Calu3 (cell line): ENCODE measurements at regions not wholly inside any gene's neighbourhood (a gene's known extent, or its start where the extent isn't known, plus 50 kb on each side); places are given as distances from the start of the nearest gene placed in this dataset.

Experiments
- BruUV-seq: library from RNA; stranded (reverse); fragments of 400-500 nt; replicated peaks from 2 replicates; lab custom pipeline; 2021; lab: Mats Ljungman, UMichigan
- CTCF ChIA-PET: fragments of 300-600 bp; sonication (Branson Sonifier 250); formaldehyde crosslinking; loops from one replicate; lab custom pipeline; 2022; ENCODE audit warnings: antibody characterized with exemption; lab: Charles Lee
- DNase-seq: peaks from one replicate; pipeline ENCODE4 v3.0.0; 2022
- H3K27ac Mint-ChIP-seq: one replicate; pipeline ENCODE4 v1.8.0; 2022; ENCODE audit warnings: mixed read lengths; ENCODE audit not compliant: unreplicated experiment
- H3K27me3 Mint-ChIP-seq: one replicate; pipeline ENCODE4 v1.8.0; 2022; ENCODE audit warnings: mixed read lengths; ENCODE audit not compliant: unreplicated experiment
- H3K36me3 Mint-ChIP-seq: one replicate; pipeline ENCODE4 v1.8.0; 2022; ENCODE audit warnings: mild to moderate bottlenecking, moderate library complexity, mixed read lengths; ENCODE audit not compliant: insufficient read depth, unreplicated experiment
- H3K4me1 Mint-ChIP-seq: one replicate; pipeline ENCODE4 v1.8.0; 2022; ENCODE audit warnings: mild to moderate bottlenecking, low read depth, mixed read lengths; ENCODE audit not compliant: unreplicated experiment
- H3K4me3 Mint-ChIP-seq: one replicate; pipeline ENCODE4 v1.8.0; 2022; ENCODE audit warnings: mild to moderate bottlenecking, low read depth, moderate library complexity, mixed read lengths; ENCODE audit not compliant: unreplicated experiment
- H3K9me3 Mint-ChIP-seq: one replicate; pipeline ENCODE4 v1.8.0; 2022; ENCODE audit warnings: low read depth, mixed read lengths; ENCODE audit not compliant: unreplicated experiment
- intact Hi-C: fragments of 100-400 bp; cut with micrococcal nuclease; formaldehyde crosslinking; loops from one replicate; pipeline ENCODE4 v1.10.0; 2022; ENCODE audit not compliant: unreplicated experiment
- TF ChIP-seq, protein P1 (sequence below): fragments of 200-600 bp; IDR thresholded peaks from one replicate; pipeline ENCODE4 v1.8.0; 2022; ENCODE audit warnings: antibody characterized with exemption; ENCODE audit not compliant: unreplicated experiment

DNA sequence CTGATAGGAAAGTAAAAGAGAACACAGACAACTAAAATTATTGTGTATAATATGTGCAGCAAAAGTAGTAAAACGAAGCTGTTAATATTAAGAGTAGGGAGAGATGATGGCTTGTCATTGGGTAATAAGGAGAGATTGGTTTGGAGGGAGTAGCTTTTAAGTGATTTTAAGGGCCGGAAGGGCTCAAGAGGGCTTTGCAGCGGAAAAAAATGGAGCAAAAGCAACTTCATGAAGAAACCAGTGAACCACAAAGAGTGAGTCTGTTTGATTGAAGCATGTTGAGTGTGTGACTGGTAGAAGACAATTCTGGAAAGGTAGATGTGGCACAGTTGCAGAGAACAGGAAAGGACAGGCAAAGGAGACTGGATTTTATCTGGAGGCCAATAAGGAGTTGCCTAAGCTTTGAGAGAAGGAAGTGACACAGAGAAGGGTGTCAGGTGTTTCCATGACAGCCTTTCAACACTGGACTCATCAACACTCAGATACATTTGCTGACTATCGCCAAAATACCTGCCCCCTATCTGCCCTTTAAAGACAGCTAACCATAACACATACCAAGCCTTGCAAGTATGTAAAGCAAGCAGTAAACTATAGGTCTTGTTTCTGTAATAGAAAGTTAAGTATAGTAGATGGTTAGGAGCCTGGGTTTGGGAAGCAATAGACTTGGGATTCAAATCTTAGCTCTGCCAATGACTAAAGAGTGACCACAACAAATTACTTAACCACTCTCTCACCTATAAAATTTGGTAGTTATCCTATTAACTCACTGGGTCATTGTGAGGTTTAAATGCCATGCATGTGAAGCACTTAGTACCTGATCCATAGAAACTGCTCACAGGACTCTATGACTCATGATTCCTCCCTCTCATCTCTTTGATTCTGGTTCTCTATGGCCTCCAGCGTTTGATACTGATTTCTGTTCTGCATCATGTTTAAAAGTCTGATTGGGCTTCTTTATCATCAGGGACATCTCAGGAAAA lies 117.3 kb upstream of the LMNTD1 start:
- no peaks in the 10 kb centered on the region for H3K36me3 Mint-ChIP-seq
- no peaks in the 10 kb centered on the region for H3K4me1 Mint-ChIP-seq
- TF ChIP-seq, protein P1, sequence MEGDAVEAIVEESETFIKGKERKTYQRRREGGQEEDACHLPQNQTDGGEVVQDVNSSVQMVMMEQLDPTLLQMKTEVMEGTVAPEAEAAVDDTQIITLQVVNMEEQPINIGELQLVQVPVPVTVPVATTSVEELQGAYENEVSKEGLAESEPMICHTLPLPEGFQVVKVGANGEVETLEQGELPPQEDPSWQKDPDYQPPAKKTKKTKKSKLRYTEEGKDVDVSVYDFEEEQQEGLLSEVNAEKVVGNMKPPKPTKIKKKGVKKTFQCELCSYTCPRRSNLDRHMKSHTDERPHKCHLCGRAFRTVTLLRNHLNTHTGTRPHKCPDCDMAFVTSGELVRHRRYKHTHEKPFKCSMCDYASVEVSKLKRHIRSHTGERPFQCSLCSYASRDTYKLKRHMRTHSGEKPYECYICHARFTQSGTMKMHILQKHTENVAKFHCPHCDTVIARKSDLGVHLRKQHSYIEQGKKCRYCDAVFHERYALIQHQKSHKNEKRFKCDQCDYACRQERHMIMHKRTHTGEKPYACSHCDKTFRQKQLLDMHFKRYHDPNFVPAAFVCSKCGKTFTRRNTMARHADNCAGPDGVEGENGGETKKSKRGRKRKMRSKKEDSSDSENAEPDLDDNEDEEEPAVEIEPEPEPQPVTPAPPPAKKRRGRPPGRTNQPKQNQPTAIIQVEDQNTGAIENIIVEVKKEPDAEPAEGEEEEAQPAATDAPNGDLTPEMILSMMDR: no peak
- intact Hi-C loops: loop anchor here (10.0 kb wide), 1 partner anchor 236 kb away; no protein-coding TSS in a partner anchor
- H3K27ac Mint-ChIP-seq: no peak overlapping the region
- CTCF ChIA-PET: interaction anchor here (0.6 kb wide), 2 partner anchors 241 to 317 kb away, joined by 3 to 6 read pairs; no protein-coding TSS in a partner anchor
- peaks cover 35% of the 10 kb centered on the region for H3K27me3 Mint-ChIP-seq
- H3K9me3 Mint-ChIP-seq: no peaks in the 10 kb centered on the region
- no peak overlapping the region for H3K4me3 Mint-ChIP-seq
- no TSS peak for BruUV-seq
- DNase-seq: no peak

DNA sequence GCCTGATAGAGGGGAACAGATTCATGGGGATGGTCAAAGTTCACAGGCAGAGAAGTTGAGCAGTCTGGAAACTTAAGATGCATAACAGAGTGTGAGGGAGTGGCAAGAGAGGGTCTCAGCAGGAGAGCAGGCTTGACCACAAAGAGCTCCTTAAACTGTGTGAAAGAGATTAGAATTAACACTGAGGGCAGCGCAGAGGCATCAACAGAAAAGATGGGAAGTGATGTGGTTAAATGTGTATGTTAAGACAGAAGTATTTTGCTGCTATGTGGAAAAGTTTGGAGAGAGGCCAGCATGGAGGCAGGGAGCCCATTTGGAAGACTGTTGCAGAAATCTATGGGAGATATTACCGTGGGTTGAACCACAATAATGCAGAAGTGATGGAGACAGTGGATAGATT lies 122.7 kb upstream of the LMNTD1 start:
- no peak overlapping the region for H3K27ac Mint-ChIP-seq
- intact Hi-C loops: loop anchor here (10.0 kb wide), 1 partner anchor 241 kb away; no protein-coding TSS in a partner anchor

DNA sequence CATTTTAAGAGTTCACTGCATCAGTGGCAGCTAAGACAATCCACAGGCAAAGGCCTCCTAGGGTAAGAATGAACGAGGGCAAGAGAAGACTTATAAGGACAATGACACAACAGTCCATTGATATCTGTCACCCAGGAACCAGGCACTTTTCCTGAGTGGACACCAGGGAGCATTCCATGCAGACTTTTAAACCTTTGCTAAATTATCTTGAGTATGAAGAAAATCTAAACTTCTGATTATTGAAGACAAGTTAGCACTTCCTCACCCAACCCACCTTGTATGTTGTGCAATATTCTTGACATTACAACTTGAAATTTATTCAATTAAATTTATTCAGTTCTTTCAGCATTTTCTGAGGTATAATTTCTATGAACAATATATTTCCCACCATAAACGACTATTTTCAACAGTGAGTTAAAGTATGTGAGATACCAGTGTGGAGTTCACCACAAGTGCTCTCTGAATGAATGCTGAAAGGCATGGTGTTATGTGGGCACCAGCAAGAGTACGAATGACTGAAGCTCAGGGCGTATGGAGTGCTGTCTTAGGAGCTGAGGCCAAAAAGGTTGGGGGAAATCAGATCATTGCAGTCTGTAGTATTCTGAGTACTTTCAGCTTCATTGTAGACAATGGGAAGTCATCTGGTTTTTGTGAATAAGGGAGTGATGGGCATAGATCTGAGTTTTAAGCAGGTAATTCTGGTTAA lies 124.3 kb upstream of the LMNTD1 start:
- CTCF ChIA-PET: no interaction called here

More for the DNA sequence above, 122.7 kb upstream of the LMNTD1 start:
- Mint-ChIP-seq H3K4me1 (no peaks in the 10 kb centered on the region), H3K9me3 (no peaks in the 10 kb centered on the region), H3K4me3 (no peak overlapping the region), H3K27me3 (peaks cover 3% of the 10 kb centered on the region), H3K36me3 (no peaks in the 10 kb centered on the region)
- no TSS peak for BruUV-seq
- CTCF ChIA-PET: no interaction called here
- TF ChIP-seq, protein P1: no peak
- DNase-seq: no peak

DNA sequence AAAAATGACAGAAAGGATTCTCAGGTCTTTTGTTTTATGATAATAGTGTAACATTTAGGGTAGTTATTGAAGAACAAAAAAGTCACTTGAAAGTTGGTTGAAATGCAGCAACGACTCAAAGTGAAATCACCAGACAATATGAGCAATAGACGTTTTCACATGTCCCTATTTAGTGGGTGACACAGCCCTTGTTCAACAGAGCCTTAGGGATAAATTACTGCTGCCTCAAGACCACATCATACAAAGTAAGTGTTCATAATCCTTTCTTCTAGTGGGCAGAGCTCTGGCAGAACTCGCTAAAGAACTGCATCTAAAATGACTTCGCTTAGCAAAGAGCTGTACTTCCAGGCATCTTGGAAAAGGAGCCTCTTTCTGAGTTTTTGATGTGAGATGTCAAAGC lies 128.5 kb upstream of the LMNTD1 start:
- TF ChIP-seq, protein P1: no peak
- Mint-ChIP-seq H3K4me3 (no peak overlapping the region), H3K36me3 (no peaks in the 10 kb centered on the region), H3K27ac (no peak overlapping the region), H3K9me3 (no peaks in the 10 kb centered on the region), H3K27me3 (no peaks in the 10 kb centered on the region), H3K4me1 (no peaks in the 10 kb centered on the region)
- no TSS peak for BruUV-seq
- DNase-seq: no peak
- CTCF ChIA-PET: no interaction called here
- intact Hi-C loops: no loop called here

More for the DNA sequence above, 124.3 kb upstream of the LMNTD1 start:
- TF ChIP-seq, protein P1: no peak
- Mint-ChIP-seq H3K27me3 (no peaks in the 10 kb centered on the region), H3K9me3 (no peaks in the 10 kb centered on the region), H3K4me1 (no peaks in the 10 kb centered on the region), H3K36me3 (no peaks in the 10 kb centered on the region), H3K27ac (no peak overlapping the region), H3K4me3 (no peak overlapping the region)
- no peak for DNase-seq
- intact Hi-C loops: loop anchor here (10.0 kb wide), 1 partner anchor 243 kb away; no protein-coding TSS in a partner anchor
- BruUV-seq: no TSS peak
